Neural progenitor cell (in vitro differentiated cells): ENCODE measurements at regions not wholly inside any gene's neighbourhood (a gene's known extent, or its start where the extent isn't known, plus 50 kb on each side); places are given as distances from the start of the nearest gene placed in this dataset.

Experiments
- EZH2 ChIP-seq: fragments of 200-600 bp; sonication (generic); IDR thresholded peaks from 2 replicates; pipeline ENCODE4 v1.6.1; 2017; ENCODE audit warnings: antibody characterized with exemption, mild to moderate bottlenecking, moderate library complexity
- EZH2phosphoT487 ChIP-seq: fragments of 200-600 bp; sonication (generic); IDR thresholded peaks from 2 replicates; pipeline ENCODE4 v1.6.1; 2017; ENCODE audit warnings: antibody characterized with exemption
- TF ChIP-seq, protein P1 (sequence below): fragments of 200-600 bp; sonication (generic); IDR thresholded peaks from 2 replicates; pipeline ENCODE4 v1.5.1; 2017; ENCODE audit warnings: antibody characterized with exemption, mild to moderate bottlenecking

DNA sequence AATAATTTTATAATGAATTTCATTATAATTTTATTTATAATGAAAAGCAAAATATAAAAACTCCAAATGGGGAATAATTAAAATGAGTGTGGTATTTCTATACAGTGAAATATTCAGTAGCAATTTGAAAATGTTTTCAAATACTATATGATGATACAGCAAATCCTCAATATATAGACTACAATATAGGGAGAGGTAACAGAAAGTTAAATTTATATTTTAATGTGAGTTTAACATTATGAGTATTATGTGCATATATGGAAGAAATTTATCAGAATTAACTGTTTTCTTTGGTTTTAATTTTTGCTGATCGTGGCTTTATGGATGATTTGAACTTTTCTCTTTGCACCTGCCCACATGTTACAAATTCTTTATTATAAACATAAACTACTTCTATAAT, 500.9 kb upstream of the ARRDC3 start:
- TF ChIP-seq, protein P1, sequence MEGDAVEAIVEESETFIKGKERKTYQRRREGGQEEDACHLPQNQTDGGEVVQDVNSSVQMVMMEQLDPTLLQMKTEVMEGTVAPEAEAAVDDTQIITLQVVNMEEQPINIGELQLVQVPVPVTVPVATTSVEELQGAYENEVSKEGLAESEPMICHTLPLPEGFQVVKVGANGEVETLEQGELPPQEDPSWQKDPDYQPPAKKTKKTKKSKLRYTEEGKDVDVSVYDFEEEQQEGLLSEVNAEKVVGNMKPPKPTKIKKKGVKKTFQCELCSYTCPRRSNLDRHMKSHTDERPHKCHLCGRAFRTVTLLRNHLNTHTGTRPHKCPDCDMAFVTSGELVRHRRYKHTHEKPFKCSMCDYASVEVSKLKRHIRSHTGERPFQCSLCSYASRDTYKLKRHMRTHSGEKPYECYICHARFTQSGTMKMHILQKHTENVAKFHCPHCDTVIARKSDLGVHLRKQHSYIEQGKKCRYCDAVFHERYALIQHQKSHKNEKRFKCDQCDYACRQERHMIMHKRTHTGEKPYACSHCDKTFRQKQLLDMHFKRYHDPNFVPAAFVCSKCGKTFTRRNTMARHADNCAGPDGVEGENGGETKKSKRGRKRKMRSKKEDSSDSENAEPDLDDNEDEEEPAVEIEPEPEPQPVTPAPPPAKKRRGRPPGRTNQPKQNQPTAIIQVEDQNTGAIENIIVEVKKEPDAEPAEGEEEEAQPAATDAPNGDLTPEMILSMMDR, result no peak
- TF ChIP-seq EZH2 (no peak), EZH2phosphoT487 (no peak)
